D721Med (cell line): ENCODE measurements at regions not wholly inside any gene's neighbourhood (a gene's known extent, or its start where the extent isn't known, plus 50 kb on each side); places are given as distances from the start of the nearest gene placed in this dataset.

Experiments
- DNase-seq: peaks from one replicate; pipeline ENCODE4 v3.0.0; 2011; ENCODE audit warnings: low spot score; ENCODE audit not compliant: insufficient read length
- FAIRE-seq: peaks from 2 replicates; lab custom pipeline; 2011; peaks lifted over from hg19 to GRCh38; lab: Jason Lieb, UNC
- TF ChIP-seq, protein P1 (sequence below): IDR thresholded peaks from 2 replicates; pipeline ENCODE4 v1.5.1; 2012; ENCODE audit warnings: mild to moderate bottlenecking, control low read depth; ENCODE audit not compliant: insufficient read depth; ENCODE audit errors: missing control alignments

GRCh38 chr7:22618528-22618927 lies 108.5 kb upstream of the IL6 start:
- no peak for DNase-seq
- no peak for FAIRE-seq
- TF ChIP-seq, protein P1, sequence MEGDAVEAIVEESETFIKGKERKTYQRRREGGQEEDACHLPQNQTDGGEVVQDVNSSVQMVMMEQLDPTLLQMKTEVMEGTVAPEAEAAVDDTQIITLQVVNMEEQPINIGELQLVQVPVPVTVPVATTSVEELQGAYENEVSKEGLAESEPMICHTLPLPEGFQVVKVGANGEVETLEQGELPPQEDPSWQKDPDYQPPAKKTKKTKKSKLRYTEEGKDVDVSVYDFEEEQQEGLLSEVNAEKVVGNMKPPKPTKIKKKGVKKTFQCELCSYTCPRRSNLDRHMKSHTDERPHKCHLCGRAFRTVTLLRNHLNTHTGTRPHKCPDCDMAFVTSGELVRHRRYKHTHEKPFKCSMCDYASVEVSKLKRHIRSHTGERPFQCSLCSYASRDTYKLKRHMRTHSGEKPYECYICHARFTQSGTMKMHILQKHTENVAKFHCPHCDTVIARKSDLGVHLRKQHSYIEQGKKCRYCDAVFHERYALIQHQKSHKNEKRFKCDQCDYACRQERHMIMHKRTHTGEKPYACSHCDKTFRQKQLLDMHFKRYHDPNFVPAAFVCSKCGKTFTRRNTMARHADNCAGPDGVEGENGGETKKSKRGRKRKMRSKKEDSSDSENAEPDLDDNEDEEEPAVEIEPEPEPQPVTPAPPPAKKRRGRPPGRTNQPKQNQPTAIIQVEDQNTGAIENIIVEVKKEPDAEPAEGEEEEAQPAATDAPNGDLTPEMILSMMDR: no peak

GRCh38 chr7:22617166-22617565 lies 109.8 kb upstream of the IL6 start:
- DNase-seq (no peak), FAIRE-seq (no peak)
- TF ChIP-seq, protein P1: no peak

- TF ChIP-seq, protein P1: no peak
- FAIRE-seq (no peak), DNase-seq (no peak)
Measured at GRCh38 chr7:22613496-22613895, 113.5 kb upstream of the IL6 start.

DNA sequence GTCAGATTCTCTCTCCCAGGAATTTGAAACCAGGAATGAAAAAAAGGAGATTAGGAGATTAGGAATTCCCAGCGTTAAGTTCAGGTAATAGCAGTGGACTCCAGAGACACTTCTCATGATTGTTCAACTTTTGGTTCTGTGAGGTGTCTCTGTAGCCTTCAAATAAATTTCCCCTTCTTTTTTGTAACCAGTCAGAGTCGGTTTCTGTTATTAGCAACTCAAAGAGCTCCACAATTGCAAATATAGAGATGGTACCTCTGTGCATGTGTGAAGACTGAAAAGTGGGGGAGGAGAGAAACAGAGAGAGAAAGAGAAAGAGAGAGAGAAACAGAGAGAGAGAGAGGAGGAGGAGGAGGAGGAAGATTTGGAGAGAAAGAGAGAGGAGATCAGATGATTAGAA lies 112.8 kb upstream of the STEAP1B start:
- FAIRE-seq: no peak
- TF ChIP-seq, protein P1: no peak
- no peak for DNase-seq

DNA sequence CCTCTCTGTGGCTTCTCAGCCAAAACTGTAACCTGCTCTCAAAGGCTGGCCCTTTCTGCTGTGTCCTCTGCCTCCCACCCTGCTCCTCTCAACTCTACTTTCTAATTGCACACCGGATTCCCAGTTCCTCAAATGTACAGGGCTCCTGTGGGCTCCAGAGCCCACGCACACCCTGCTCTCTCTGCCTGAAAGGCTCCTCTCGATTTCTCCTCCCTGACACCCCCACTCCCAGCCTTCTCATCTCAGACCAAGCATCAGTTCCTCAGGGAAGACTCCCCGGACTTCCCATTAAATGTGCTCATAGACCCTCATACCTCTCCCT lies 111.7 kb upstream of the STEAP1B start:
- DNase-seq: no peak
- TF ChIP-seq, protein P1: no peak
- FAIRE-seq: no peak

GRCh38 chr7:22610951-22611757 lies 111.2 kb upstream of the STEAP1B start:
- no peak for DNase-seq
- FAIRE-seq: no peak
- TF ChIP-seq, protein P1: no peak

DNA sequence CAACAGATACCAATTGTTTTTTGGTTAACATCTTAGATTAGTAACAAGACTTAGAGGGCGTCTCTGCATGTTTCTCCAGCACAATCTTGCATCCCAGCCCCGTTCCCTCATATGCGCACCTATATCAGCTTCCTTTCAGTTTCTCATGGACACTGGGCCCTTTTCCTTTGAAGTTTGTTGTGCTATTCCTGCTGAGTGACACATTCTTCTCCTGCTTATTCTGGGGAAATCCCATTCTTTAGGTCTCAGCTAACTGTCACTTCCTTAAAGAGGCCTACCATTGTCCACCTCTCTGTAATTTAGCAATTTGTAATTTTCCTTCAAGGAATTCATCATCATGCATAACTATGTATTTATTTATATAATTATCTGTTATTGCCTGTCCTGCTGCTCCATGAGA lies 110.3 kb upstream of the STEAP1B start:
- TF ChIP-seq, protein P1: no peak
- no peak for FAIRE-seq
- no peak for DNase-seq
